Breast epithelium (tissue), 4 donors: ENCODE measurements at regions not wholly inside any gene's neighbourhood (a gene's known extent, or its start where the extent isn't known, plus 50 kb on each side); places are given as distances from the start of the nearest gene placed in this dataset.

Experiments
- DNase-seq, 2 donors: peaks; one replicate each; pipeline ENCODE4 v3.0.0-alpha.2; 2019; ENCODE audit warnings: low spot score in 2 of 2
- H3K27ac ChIP-seq, 2 donors: fragments of 200-600 bp; sonication (generic) in 1 of 2; one replicate each; pipeline ENCODE4 v1.5.1; 2016 to 2019; ENCODE audit warnings: mild to moderate bottlenecking in 1 of 2
- H3K27me3 ChIP-seq, 2 donors: fragments of 200-600 bp; sonication (generic) in 1 of 2; one replicate each; pipeline versions ENCODE4 v1.5.1 to v1.6.0; 2017 to 2019; ENCODE audit warnings: control low read depth in 1 of 2, mild to moderate bottlenecking in 1 of 2
- H3K36me3 ChIP-seq: fragments of 200-600 bp; one replicate; pipeline ENCODE4 v1.5.1; 2019
- H3K4me1 ChIP-seq, 2 donors: fragments of 200-600 bp; sonication (generic); one replicate each; pipeline ENCODE4 v1.5.1; 2016 to 2019; ENCODE audit warnings: control low read depth in 1 of 2
- H3K4me3 ChIP-seq, 3 donors: fragments of 200-600 bp; sonication (generic); 1 replicate in 2 of 3; 2 replicates in 1 of 3; pipeline ENCODE4 v1.5.1; 2016 to 2019; ENCODE audit warnings: mild to moderate bottlenecking in 3 of 3, moderate library complexity in 2 of 3
- H3K9me3 ChIP-seq, 2 donors: fragments of 200-600 bp; sonication (generic) in 1 of 2; one replicate each; pipeline ENCODE4 v1.5.1; 2016 to 2019; ENCODE audit warnings: control low read depth in 1 of 2
- POLR2A ChIP-seq: fragments of 450-650 bp; IDR thresholded peaks from one replicate; pipeline ENCODE4 v1.6.1; 2016; ENCODE audit warnings: antibody characterized with exemption, mild to moderate bottlenecking, moderate library complexity
- POLR2AphosphoS5 ChIP-seq, 3 donors: sonication (generic); formaldehyde crosslinking; IDR thresholded peaks; one replicate each; pipeline ENCODE4 v1.6.1; 2017; ENCODE audit warnings: antibody characterized with exemption in 3 of 3
- intact Hi-C: fragments of 100-400 bp; cut with DNase I; formaldehyde crosslinking; loops from one replicate; pipeline ENCODE4 v1.15.1; 2023; ENCODE audit warnings: low total_unique reads
- TF ChIP-seq, protein P1 (sequence below), 3 donors: fragments of 450-650 bp; IDR thresholded peaks; one replicate each; pipeline ENCODE4 v1.5.1; 2016 to 2017; ENCODE audit warnings: antibody characterized with exemption in 3 of 3, mild to moderate bottlenecking in 3 of 3, moderate library complexity in 3 of 3

DNA sequence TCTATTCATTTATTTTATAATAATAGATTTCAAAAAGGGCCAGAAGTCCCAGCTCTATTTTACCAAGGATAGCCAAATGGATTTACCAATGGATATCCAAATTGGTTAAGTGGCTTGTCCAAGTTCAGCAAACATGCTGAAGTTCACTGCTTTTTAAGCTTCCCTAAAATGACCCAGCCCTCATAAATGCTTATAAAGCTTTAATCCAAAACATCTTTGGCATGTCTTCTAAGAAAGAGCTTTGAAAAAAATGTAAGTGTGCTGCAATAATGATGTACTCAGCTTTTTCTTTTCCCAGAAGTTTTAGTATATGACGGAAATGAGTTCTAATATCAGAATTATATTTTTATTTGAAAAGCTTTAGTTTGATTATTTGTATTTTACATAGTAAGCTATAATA, 451.5 kb upstream of the ADAMTS5 start:
- Histone ChIP-seq H3K4me1 (no peaks in the 10 kb centered on the region), H3K36me3 (no peaks in the 10 kb centered on the region), H3K9me3 (no peaks in the 10 kb centered on the region), H3K27ac (no peak overlapping the region), H3K4me3 (no peak overlapping the region), H3K27me3 (no peaks in the 10 kb centered on the region)
- DNase-seq, result no peak
- TF ChIP-seq POLR2AphosphoS5 (IDR thresholded peaks at IDR 0.05), result no peak
- TF ChIP-seq, protein P1, sequence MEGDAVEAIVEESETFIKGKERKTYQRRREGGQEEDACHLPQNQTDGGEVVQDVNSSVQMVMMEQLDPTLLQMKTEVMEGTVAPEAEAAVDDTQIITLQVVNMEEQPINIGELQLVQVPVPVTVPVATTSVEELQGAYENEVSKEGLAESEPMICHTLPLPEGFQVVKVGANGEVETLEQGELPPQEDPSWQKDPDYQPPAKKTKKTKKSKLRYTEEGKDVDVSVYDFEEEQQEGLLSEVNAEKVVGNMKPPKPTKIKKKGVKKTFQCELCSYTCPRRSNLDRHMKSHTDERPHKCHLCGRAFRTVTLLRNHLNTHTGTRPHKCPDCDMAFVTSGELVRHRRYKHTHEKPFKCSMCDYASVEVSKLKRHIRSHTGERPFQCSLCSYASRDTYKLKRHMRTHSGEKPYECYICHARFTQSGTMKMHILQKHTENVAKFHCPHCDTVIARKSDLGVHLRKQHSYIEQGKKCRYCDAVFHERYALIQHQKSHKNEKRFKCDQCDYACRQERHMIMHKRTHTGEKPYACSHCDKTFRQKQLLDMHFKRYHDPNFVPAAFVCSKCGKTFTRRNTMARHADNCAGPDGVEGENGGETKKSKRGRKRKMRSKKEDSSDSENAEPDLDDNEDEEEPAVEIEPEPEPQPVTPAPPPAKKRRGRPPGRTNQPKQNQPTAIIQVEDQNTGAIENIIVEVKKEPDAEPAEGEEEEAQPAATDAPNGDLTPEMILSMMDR (IDR thresholded peaks at IDR 0.05), result no peak
- TF ChIP-seq POLR2A, result no peak
- intact Hi-C loops, result no loop called here

DNA sequence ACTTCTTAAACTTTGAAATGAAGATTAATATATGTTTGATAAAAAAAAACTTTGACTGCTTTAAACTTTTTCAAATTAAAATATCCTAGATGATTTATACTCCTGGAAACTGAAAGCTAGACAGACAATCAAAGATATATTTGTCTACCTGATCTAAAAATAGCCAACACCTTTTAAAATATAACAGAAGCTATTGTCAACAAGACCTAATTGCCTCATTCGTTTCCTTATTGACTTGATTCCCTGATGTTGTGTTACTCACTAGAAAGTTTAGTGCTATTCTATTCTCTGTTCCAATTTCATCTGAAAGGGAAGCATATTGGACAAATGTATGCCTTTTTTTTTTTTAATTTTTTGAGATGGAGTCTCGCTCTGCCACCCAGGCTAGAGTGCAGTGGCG, 445.6 kb upstream of the ADAMTS5 start:
- Histone ChIP-seq H3K4me3 (no peak overlapping the region), H3K4me1 (no peaks in the 10 kb centered on the region), H3K36me3 (no peaks in the 10 kb centered on the region), H3K27me3 (no peaks in the 10 kb centered on the region), H3K9me3 (no peaks in the 10 kb centered on the region), H3K27ac (no peak overlapping the region)
- intact Hi-C loops, result no loop called here
- no peak for TF ChIP-seq POLR2A
- TF ChIP-seq, protein P1 (IDR thresholded peaks at IDR 0.05), result no peak
- DNase-seq, result no peak

DNA sequence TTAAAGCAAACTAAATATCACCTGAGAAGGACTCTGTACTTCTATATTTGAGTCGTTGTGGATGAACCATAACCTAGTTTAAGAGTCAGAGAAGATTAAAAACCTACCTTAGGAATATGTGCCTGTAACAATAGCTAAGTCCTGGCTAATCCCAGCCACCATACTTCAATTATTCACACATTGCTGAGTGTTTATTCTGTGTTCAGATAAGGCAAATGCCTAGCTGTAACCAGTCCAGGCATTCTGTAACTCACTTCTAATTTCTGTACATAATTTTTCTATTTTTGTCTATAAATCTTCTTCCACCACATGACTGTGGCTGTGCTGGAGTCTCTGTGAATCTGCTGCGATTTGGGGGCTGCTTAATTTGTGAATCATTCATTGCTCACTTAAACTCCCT, 441.9 kb upstream of the ADAMTS5 start:
- no peaks in the 10 kb centered on the region for H3K9me3 ChIP-seq
- H3K27ac ChIP-seq, result no peak overlapping the region
- no peaks in the 10 kb centered on the region for H3K36me3 ChIP-seq
- no peak overlapping the region for H3K4me3 ChIP-seq
- TF ChIP-seq, protein P1 (IDR thresholded peaks at IDR 0.05), result no peak
- TF ChIP-seq POLR2A (no peak), POLR2AphosphoS5 (IDR thresholded peaks at IDR 0.05) (no peak)
- no peak for DNase-seq
- H3K27me3 ChIP-seq, result no peaks in the 10 kb centered on the region
- intact Hi-C loops, result no loop called here
- no peaks in the 10 kb centered on the region for H3K4me1 ChIP-seq

DNA sequence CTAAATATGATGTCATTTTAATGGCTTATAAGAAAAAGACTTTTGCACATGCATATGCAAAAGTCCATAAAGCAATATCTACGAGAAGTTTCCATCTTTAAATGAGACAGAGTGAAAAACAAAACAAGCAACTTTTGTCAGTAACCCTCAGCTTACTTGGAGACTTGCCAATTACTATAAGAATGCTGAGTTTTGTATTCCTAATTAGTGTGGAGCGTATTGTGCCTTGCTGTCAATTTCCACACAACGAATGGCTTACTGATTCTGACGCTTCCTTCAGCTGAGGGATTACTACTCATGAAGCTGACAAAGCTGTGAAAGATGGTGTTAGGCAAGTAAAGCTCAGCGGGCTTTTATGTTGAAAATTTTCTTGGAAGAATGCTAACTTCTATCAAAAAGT, 440.4 kb upstream of the ADAMTS5 start:
- no peak overlapping the region for H3K4me3 ChIP-seq
- H3K4me1 ChIP-seq, result no peaks in the 10 kb centered on the region
- intact Hi-C loops, result no loop called here
- no peaks in the 10 kb centered on the region for H3K36me3 ChIP-seq
- no peak for DNase-seq
- peak overlapping the region in 1 of 2 donors; percentile 16 for H3K27ac ChIP-seq
- TF ChIP-seq POLR2A (no peak), POLR2AphosphoS5 (IDR thresholded peaks at IDR 0.05) (no peak)
- TF ChIP-seq, protein P1 (IDR thresholded peaks at IDR 0.05), result no peak
- no peaks in the 10 kb centered on the region for H3K9me3 ChIP-seq
- no peaks in the 10 kb centered on the region for H3K27me3 ChIP-seq

DNA sequence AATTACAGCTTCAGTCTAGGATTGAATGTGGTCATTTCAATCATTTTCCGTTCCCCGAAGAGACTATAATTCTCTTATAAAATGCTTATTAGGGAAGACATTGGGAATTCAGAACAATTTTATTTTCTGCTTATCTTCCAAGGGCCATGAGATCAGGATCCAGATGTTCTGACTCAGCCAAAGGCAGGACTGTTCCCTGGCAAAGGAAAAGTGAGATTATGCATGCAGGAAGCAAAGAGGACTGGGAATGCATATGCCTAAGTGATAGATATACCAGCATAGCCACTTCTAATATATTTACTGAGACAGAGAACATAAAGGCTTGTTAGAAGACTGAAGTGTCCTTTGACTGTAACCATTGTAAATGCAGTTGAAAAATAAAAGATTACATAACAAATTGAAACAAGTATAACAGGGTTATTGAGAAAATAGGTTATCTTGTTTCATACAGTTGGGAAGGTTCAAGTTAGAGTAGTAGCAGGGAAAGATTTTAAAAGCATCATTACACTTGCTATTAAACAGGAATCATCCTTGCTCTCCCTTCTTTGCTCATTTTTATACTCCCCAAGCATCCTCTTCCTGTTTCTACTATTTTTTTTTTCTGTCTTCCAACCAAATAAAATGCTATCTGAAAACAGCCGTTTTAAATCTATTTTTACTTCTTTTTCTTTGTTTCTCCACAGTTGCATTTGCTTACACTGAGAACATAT, 439.6 kb upstream of the ADAMTS5 start:
- no peak for DNase-seq
- H3K36me3 ChIP-seq, result no peaks in the 10 kb centered on the region
- no peak overlapping the region for H3K4me3 ChIP-seq
- H3K4me1 ChIP-seq, result no peaks in the 10 kb centered on the region
- no peaks in the 10 kb centered on the region for H3K9me3 ChIP-seq
- intact Hi-C loops, result no loop called here
- H3K27ac ChIP-seq, result peak overlapping the region; percentile 5 to 22
- TF ChIP-seq POLR2AphosphoS5 (IDR thresholded peaks at IDR 0.05) (peak in 1 of 3 donors; percentile 29), POLR2A (no peak)
- TF ChIP-seq, protein P1 (IDR thresholded peaks at IDR 0.05), result no peak
- no peaks in the 10 kb centered on the region for H3K27me3 ChIP-seq
